HG03045 (cell line): ENCODE measurements at regions not wholly inside any gene's neighbourhood (a gene's known extent, or its start where the extent isn't known, plus 50 kb on each side); places are given as distances from the start of the nearest gene placed in this dataset.

ENCODE experiments used
- ATAC-seq: cut with Tn5 transposase; IDR thresholded peaks from one replicate; pipeline ENCODE4 v1.9.1; 2021; ENCODE audit warnings: mild to moderate bottlenecking, moderate library complexity; ENCODE audit not compliant: unreplicated experiment

GRCh38 chr10:76735866-76736265, 901.7 kb downstream of the KCNMA1 start:
- no peak for ATAC-seq

DNA sequence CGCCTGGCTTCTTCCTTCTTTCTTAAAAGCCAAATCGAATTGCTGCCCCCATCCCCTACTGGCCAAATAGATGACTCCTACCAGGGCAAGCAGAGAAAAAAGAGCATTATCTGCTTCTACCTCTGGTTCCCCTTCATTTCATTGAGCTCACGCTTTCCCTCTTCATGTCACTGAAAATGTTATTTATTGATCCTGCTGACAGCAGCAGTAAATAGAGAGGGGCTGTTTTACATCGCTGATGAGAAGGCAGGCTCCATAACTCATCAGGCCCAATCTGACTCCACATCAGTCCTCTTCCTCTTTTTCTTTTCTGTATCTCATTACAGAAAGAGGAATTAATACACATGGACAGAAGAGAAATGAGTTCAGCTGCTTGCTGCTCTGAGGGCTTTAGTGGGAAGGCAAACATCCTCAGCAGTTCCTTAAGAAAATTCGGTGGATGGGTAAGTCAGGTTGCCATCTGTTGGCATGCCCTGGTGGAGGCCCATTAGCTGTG, 904.1 kb downstream of the KCNMA1 start:
- ATAC-seq: no peak

- ATAC-seq: no peak
These were observed 905.3 kb downstream of the KCNMA1 start for GRCh38 chr10:76732306-76732705.

- no peak for ATAC-seq
These were observed 907.6 kb downstream of the KCNMA1 start for GRCh38 chr10:76729841-76730487.

DNA sequence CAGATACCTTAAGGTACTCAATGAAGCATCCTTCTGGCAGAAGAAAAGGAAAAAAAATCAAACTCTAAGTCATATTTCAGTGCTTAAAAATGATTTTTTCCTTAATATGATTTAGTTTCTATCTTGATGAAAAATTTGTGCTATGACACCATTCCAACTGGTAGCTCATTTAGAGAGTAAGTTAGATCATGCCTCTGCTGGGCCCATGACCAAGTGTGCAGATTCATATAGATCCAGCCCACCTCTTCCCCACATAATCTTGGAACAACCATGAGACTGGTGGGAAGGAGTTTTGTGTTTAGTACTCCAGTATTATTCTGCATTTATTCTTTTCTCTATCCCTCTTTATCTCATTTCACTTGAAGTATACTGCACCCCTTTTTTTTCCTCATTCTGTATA, 908.3 kb downstream of the KCNMA1 start:
- ATAC-seq: no peak

DNA sequence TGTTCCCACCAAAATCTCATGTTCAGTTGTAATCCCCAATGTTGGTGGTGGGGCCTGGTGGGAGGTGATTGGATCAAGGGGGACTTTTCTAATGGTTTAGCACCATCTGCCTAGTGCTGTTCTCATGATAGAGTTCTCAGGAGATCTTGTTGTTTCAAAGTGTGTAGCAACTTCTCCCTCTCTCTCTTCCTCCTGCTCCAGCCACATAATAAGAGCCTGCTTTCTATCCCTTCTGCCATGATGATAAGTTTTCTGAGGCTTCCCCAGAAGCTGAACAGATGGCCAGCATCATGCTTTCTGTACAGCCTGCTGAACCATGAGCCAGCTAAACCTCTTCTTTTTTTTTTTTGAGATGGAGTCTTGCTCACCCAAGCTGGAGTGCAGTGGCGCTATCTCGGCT, 910.6 kb downstream of the KCNMA1 start:
- ATAC-seq: no peak

- no peak for ATAC-seq
These were observed 913.8 kb downstream of the KCNMA1 start for GRCh38 chr10:76723844-76724243.

DNA sequence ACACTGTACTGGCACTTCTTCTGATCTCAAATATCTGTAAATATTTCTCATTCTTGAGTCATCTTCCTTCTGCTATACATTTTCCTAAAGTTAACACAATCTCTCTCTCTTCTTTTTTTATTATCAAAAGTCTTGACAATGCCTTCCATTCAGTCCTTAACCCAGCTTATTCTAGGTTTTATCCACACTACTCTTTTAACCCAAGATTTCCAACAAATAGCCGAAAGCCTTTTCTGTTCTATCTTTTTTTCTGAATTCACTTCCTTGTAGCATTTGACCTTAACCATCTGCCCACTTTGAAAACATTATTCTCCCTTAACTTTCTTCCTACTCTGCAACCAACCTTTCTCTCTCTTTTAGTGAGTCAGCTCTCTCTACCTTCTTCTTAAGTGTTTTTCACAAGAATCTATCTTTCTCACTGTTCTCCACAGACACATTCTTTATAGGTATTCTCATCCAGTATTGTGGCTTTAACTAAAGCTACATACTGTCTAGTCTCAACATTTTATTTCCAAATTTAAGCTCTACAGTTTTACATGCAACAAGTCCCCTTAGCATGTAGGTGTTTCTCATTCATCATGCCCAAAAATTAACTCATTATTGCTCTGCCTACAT, 915.6 kb downstream of the KCNMA1 start:
- ATAC-seq: no peak

DNA sequence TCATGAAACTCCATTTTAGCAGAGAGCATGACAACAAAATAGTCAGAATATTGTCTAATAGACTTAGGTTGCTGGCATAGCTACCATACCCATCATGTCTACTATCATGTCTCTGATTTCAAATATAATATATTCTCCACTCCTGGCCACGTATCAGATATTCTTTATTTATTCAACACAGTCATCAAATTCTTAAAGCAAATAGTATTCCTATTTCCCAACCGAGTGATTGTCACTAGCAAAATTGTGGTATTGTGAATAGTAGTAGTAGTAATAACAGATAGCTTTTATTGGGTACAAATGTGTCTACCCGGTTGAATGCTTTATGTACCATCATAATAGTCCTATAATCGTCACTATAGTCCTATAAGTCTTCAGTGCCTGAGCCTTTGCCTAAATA, 918.6 kb downstream of the KCNMA1 start:
- no peak for ATAC-seq

DNA sequence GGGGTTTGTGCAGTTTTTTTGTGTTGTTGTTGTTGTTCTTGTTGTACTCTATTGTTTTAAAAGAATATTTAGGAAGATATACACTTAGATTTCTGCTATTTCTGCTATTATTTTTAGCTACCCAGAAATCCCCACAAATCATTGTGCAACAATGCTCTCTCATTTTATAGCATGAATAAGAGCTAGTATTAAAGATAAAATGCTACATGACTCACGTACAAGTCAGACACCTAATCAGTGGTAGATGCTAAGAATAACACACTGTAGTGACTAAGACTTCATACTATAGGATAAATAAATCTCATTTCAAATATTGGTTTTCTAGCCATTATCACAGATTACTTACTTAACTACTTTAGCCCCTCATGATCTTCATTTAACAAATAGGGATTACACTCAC, 920.5 kb downstream of the KCNMA1 start:
- no peak for ATAC-seq

GRCh38 chr10:76711222-76711997, 926.2 kb downstream of the KCNMA1 start:
- ATAC-seq: no peak

DNA sequence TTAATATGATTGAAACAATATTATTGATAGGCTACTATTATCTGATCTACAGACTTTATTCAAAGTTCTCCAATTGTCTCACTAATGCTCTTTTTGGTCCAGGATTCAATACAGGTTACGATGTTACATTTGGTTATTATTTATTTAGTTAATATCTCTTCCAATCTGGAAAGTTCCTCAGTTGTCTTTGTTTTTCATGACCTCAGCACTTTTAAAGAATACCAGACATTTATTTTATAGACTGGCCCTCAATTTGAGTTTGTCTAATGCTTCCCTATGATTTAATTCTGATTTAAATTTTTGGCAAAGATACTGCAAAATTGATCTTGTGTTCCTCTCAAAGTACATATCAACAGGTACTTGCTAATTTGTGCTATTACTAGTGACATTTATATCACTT, 937.4 kb downstream of the KCNMA1 start:
- no peak for ATAC-seq

DNA sequence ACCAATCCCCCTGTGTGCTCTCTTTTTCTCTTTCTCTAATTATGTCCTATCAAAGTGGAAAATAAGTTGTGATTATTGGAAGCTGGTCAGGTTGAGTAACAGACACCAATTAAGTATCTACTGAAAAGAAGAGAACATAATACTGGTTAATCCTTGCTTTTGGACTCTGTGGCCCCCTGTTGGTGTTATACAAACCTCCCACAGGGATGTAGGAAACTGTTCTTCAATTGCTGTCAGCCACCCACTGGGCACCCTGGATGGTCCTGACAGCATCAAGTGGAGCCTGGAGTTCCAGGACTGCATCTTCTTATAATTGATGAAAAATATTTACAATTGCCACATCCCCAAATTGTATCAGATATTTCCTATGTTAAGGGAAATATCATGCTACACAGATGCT, 939.7 kb downstream of the KCNMA1 start:
- ATAC-seq: no peak

DNA sequence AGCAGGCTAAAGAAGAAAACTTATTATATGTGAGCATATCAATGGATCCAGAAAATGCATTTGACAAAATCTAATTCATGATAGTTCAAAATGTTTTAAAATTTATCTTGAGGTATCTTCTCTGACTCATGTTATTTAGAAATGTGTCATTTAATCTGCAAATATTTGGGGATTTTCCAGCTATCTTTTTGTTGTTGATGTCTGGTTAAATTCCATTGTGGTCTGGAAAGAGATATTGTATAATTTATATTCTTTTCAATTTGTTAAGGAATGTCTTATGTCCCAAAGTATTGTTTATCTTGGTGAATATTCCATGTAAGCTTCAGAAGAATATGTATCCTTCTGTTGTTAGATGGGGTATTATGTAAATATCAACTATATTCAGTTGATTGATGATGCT, 942.5 kb downstream of the KCNMA1 start:
- ATAC-seq: no peak

DNA sequence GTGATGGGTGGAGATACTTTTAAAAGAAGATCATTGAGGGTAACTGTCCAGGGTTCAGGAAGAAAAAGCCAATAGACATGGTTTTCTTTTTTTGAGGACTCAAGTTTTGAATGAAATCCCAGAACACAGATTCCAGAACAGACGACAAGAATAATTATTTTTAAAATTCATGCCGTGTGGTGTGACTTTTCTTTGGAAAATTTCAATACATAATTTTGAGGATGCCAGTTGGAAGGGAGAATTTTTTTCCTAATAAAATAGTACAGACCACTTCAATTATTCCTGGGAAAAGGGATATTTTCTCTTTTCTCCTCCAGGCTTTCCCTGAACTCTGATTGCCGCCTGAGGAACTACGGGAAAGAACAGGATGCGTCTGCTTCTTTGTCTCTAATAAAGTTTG, 951.4 kb downstream of the KCNMA1 start:
- ATAC-seq: no peak

DNA sequence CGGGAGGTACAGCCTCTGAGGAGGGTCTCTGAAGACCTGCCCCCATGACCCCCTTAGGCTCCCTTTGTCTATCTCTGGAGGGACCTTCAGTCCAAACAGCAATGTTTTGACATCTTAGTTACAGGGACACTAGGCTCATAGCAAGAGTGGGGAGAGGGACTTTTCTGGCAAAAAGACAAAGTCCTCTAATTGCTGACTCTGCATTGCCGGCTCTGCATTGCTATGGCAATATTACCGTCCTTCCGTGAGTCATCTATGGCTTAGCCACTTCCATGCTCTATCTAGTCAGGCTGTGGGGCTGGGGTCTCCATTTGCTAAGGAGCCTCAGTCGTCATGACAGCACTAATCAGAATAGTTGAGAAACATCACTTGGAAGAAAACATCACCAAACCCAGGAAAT, 952.6 kb downstream of the KCNMA1 start:
- no peak for ATAC-seq

DNA sequence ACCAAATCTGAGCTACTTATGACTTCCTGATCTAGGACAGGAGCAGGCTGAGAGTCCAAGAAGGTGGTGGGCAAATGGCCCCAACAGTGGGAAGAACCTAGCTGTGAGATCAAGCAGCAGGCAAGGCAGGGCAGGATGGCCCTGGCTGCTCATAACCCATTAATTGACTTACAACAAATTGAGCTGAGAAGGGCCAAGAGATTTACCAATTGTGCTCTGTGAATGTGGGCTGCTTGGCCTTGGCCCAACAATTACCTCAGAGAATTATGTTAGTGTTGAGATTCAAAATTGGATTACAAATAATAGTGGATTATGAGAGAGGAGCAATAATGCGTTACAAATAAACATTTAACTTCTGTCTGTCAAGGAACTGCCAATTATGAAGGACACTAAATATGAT, 956.5 kb downstream of the KCNMA1 start:
- ATAC-seq: no peak

- no peak for ATAC-seq
These were observed 958.6 kb downstream of the KCNMA1 start for GRCh38 chr10:76679030-76679429.

DNA sequence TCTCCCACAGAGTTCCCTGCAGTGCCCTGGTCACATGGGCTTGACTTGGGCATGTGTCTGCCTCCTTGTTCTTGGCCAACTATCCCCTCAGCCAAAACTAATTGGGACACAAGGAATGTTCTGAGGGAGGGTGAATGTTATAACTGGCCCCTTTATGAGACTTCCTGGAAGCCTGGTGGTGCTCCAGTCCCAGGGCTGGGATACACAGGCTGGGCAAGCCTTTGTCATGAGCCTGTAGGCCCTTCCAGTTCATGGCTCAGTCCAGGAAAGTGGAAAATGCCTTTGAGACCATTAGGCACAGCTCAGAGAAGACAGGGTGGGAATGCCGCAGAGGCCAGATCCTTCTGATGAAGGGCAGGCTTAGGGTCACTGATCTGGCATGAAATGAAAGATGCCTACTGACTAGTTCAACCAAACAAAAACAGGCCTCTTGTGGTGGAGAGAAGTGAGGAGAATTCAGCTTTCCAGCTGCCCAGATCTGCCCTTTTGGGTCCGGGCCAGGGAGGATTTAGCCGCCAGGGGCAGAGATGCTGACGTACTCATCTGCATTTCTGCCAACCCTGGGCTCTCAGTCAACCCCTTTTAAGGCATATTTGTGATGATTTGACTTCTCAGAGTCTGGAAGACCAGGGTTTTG, 961.5 kb downstream of the KCNMA1 start:
- ATAC-seq: no peak

DNA sequence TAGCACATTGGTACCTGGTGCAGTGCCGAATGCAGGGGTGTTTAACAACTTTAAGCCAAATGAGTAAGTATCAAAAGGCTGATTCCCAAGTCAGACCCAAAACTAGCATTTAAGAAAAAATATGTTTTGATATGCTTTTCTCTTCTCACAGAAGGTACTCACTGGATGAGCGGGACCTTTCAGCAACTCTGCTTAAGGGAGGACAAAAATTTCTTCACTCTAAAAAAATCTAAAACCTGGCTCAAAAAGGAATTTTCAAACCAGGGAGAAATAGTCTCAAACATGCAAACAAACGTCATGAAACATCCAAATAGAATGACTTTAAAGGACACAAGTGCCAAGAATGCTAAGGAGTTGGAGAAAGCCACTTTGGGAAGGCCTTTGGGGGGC, 962.1 kb downstream of the KCNMA1 start:
- no peak for ATAC-seq
